Stomach smooth muscle (tissue), 2 donors: ENCODE measurements at regions not wholly inside any gene's neighbourhood (a gene's known extent, or its start where the extent isn't known, plus 50 kb on each side); places are given as distances from the start of the nearest gene placed in this dataset.
"Not testable (repeated sequence)": the region's sequence is repeated elsewhere in the genome, so short reads cannot be mapped to it uniquely, and the experiment has no call there.

ENCODE experiments used
- H3K27ac ChIP-seq: one replicate; pipeline ENCODE4 v1.7.0; 2013; ENCODE audit warnings: mild to moderate bottlenecking, low read length, inconsistent platforms
- H3K27me3 ChIP-seq, 2 donors: one replicate each; pipeline ENCODE4 v1.7.0; 2013; ENCODE audit warnings: low read length in 2 of 2; ENCODE audit not compliant: insufficient read depth in 2 of 2, control insufficient read depth in 1 of 2
- H3K36me3 ChIP-seq, 2 donors: one replicate each; pipeline ENCODE4 v1.7.0; 2013; ENCODE audit warnings: low read length in 2 of 2; ENCODE audit not compliant: control insufficient read depth in 2 of 2, insufficient read depth in 2 of 2
- H3K4me1 ChIP-seq: one replicate; pipeline ENCODE4 v1.7.0; 2013; ENCODE audit warnings: low read length; ENCODE audit not compliant: control insufficient read depth, insufficient read depth
- H3K4me3 ChIP-seq, 2 donors: one replicate each; pipeline ENCODE4 v1.7.0; 2013; ENCODE audit warnings: low read length in 2 of 2
- H3K9ac ChIP-seq, 2 donors: one replicate each; pipeline ENCODE4 v1.7.0; 2013; ENCODE audit warnings: low read length in 2 of 2, mild to moderate bottlenecking in 1 of 2
- H3K9me3 ChIP-seq, 2 donors: one replicate each; pipeline ENCODE4 v1.7.0; 2013; ENCODE audit warnings: low read length in 2 of 2; ENCODE audit not compliant: control insufficient read depth in 2 of 2
- donor health status: healthy.
- donor health status: Pancreatic carcinoma.

DNA sequence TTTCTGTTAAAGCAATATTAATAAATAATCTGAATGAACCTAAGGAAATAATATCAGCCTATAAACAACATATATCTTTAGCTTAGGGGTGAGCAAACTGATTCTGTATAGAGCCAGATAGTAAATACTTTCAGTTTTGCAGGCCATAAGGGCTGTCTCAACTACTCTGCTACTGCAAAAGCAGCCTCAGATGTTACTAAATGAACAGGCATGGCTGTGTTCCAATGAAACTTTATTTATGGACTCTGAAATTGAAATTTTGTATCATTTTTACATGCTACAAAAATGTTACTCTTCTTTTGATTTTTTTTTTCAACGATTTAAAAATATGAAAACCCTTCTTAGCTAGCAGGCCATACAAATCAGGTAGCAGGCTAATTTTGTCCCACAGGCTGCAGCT, 212.8 kb upstream of the PRICKLE2 start:
- Histone ChIP-seq H3K9me3 (no peaks in the 10 kb centered on the region), H3K27ac (no peak overlapping the region), H3K9ac (no peak overlapping the region), H3K27me3 (peaks cover 15 to 18% of the 10 kb centered on the region in 2 donors), H3K4me1 (no peaks in the 10 kb centered on the region), H3K36me3 (no peaks in the 10 kb centered on the region), H3K4me3 (no peak overlapping the region)

DNA sequence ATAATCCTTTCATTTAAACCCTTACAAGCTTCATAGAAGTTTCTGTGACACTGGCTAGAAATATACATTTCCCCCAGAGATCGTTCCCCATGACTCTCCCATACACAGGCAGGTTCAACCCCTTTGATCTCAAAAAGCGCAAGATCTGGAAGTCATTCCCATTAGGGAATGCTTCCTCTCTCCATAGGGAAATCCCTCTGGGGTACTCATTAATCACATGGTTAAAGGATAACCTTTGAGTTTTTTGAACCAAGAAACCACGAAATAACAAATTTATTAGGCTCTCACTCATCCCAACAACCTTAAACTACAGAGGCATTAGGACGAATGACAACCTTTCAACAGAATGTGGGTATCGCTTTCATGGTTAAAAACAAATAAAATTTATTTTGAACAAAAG, 211.9 kb upstream of the PRICKLE2 start:
- H3K9ac ChIP-seq = no peak overlapping the region
- no peaks in the 10 kb centered on the region for H3K36me3 ChIP-seq
- peaks cover 8 to 10% of the 10 kb centered on the region in 2 donors for H3K27me3 ChIP-seq
- no peak overlapping the region for H3K4me3 ChIP-seq
- H3K27ac ChIP-seq = no peak overlapping the region
- H3K4me1 ChIP-seq = no peaks in the 10 kb centered on the region
- H3K9me3 ChIP-seq = no peaks in the 10 kb centered on the region

DNA sequence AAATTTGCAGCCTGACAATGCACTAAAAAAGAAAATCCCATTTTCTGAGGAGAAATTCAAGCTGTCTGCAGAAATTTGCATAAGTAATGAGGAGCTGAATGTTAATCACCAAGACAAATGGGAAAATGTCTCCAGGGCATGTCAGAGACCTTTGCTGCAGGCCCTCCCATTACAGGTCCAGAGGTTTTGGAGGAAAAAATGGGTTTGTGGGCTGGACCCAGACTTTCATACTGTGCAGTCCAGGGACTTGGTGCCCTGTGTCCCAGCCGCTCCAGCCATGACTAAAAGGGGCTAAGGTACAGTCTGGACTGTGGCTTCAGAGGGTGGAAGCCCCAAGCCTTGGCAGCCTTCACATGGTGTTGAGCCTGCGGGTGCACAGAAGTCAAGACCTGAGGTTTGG, 209.8 kb upstream of the PRICKLE2 start:
- H3K4me1 ChIP-seq, H3K4me3 ChIP-seq, H3K36me3 ChIP-seq, H3K9me3 ChIP-seq, H3K9ac ChIP-seq, H3K27ac ChIP-seq, H3K27me3 ChIP-seq: not testable (repeated sequence)

DNA sequence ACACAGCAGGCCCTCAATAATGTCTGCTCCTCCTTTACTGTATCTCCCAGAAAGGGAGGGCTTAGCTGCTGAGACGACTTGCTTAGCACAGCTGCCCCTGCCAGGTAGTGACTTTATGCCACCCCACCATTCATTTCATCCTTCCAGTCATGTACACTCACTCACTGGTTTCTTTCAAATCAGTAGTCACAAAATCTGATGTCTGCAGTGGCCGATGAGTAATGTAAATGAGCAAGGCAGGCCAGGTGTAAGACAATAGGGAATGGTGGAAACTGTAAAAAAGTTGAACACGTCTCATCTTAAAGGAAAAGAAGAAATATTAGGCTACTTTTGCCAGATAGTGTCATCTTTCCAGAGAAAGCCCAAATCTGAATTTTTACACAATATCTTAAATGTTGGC, 207.6 kb upstream of the PRICKLE2 start:
- Histone ChIP-seq H3K4me1 (no peaks in the 10 kb centered on the region), H3K27ac (no peak overlapping the region), H3K4me3 (no peak overlapping the region), H3K27me3 (no peaks in the 10 kb centered on the region), H3K9me3 (no peaks in the 10 kb centered on the region), H3K36me3 (no peaks in the 10 kb centered on the region), H3K9ac (no peak overlapping the region)

DNA sequence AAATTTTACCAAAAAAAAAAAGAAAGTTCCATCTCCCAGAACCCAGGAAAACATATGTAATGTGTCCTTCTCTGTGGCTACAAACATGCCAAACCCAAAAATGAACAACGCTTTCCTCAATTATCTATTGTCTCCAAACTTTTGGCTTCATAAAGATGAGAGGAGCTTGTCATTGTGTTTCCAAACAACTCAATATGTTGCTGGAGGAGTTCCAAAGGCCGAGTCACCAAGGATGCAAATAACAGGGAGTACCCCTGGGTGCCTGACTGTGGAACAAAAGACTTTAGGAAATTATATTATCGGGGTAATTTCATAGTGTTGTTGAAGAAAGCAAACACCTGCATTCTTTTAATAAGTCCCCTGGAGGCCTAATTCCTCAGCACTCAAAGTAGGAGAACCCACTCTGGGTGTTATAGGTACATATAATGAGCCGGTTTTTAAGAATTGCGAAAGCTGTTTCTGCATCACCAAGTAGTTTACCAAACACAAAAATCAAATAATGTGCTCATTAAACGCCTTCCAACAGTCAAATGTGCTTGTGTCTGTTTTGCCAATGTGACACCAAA, 206.3 kb upstream of the PRICKLE2 start:
- no peak overlapping the region for H3K27ac ChIP-seq
- H3K9me3 ChIP-seq = no peaks in the 10 kb centered on the region
- H3K4me1 ChIP-seq = no peaks in the 10 kb centered on the region
- H3K36me3 ChIP-seq = no peaks in the 10 kb centered on the region
- no peak overlapping the region for H3K9ac ChIP-seq
- H3K4me3 ChIP-seq = no peak overlapping the region
- H3K27me3 ChIP-seq = no peaks in the 10 kb centered on the region

DNA sequence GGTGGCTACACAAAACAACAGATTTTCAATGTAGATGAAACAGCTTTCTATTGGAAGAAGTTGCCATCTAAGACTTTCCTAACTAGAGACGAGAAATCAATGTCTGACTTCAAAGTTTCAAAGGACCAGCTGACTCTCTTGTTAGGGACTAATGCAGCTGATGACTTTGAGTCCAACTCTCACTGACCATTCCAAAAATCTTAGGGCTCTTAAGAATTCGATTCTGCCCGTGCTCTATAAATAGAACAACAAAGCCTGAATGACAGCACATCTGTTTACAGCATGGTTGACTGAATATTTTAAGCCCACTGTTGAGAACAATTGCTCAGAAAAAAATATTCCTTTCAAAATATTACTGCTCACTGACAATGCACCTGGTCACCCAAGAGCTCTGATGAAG, 202.4 kb upstream of the PRICKLE2 start:
- Histone ChIP-seq H3K27ac (no peak overlapping the region), H3K4me3 (no peak overlapping the region), H3K36me3 (no peaks in the 10 kb centered on the region), H3K9me3 (no peaks in the 10 kb centered on the region), H3K27me3 (no peaks in the 10 kb centered on the region), H3K4me1 (no peaks in the 10 kb centered on the region), H3K9ac (no peak overlapping the region)

DNA sequence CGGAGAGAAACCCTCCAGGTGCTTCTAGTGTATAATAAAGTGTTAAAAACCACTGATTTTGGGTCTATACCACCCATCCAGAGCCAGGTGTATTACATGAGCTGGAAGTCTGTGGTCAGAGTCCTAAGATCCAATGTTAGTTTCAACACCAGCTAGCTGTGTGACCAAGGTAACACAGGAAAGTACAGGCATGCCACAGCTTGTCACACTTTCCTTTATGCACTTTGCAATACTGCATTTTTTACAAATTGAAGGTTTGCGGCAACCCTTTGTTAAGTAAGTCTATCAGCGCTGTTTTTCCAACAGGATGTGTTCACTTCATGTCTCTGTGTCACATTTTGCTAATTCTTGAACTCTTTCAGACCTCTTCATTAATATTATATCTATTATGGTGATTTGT, 201.3 kb upstream of the PRICKLE2 start:
- H3K36me3 ChIP-seq = no peaks in the 10 kb centered on the region
- no peak overlapping the region for H3K9ac ChIP-seq
- no peaks in the 10 kb centered on the region for H3K27me3 ChIP-seq
- H3K9me3 ChIP-seq = no peaks in the 10 kb centered on the region
- no peaks in the 10 kb centered on the region for H3K4me1 ChIP-seq
- no peak overlapping the region for H3K27ac ChIP-seq
- H3K4me3 ChIP-seq = no peak overlapping the region

DNA sequence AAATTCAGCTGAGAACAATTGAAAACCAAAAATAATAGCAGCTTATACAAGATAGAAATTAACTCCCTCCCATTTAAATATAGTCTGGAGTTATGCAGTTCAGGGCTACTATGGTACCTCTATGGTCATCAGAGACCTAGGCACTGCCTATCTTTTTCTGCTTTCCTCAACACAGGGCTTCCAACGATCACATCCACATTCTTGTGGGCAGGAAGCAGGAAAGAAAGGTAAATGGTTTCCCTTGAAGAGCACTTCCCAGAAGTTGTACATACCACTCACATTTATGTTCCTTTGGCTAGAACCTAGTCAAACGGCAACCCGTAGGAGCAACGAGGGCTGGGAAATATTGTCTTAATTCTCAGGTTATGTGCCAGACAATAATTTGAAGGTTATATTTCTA, 197.7 kb upstream of the PRICKLE2 start:
- Histone ChIP-seq H3K36me3 (no peaks in the 10 kb centered on the region), H3K27me3 (no peaks in the 10 kb centered on the region), H3K4me1 (no peaks in the 10 kb centered on the region), H3K4me3 (no peak overlapping the region), H3K9ac (no peak overlapping the region), H3K9me3 (no peaks in the 10 kb centered on the region), H3K27ac (no peak overlapping the region)

DNA sequence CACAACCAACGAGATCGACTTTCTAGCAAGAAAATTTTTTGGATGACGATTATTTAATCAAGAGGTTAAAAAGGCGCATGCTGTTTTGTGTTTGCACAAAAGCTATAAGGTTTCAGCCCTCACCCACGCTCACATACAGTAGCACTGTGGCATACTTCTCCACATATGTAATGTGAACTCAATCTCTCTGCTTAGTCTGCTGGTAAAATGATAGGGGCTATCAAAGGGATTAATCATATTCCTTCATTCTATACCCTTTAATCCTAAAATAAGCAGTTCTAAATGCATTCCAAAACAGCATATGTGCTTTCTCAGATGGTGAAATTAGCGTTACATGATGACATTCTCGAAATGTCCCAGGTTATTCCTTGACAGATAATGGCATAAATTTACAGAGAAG, 196.9 kb upstream of the PRICKLE2 start:
- Histone ChIP-seq H3K36me3 (no peaks in the 10 kb centered on the region), H3K27ac (no peak overlapping the region), H3K9ac (no peak overlapping the region), H3K4me3 (no peak overlapping the region), H3K4me1 (no peaks in the 10 kb centered on the region), H3K27me3 (no peaks in the 10 kb centered on the region), H3K9me3 (no peaks in the 10 kb centered on the region)

DNA sequence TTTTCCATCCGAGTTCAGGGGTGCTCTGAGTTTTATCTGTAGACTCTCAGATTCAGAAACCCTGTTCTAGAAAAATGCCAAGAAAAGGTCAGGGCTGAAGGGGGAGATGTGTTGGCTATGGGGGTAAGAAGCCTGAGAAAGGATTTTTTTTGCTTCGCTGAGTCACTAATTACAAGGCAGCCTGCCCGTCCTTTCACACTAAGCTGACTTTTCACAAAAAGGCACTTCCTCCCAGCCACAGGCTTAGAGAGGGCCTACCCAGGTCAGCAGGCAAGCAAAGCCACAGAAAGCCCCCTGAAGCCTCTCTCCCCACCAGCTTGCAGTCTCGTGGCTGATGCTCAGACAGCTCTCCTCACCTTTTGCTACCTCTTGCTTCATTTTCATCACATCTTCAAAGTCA, 192.6 kb upstream of the PRICKLE2 start:
- H3K4me1 ChIP-seq = no peaks in the 10 kb centered on the region
- no peaks in the 10 kb centered on the region for H3K36me3 ChIP-seq
- H3K9me3 ChIP-seq = no peaks in the 10 kb centered on the region
- H3K4me3 ChIP-seq = no peak overlapping the region
- H3K27me3 ChIP-seq = no peaks in the 10 kb centered on the region
- H3K27ac ChIP-seq = no peak overlapping the region
- no peak overlapping the region for H3K9ac ChIP-seq

DNA sequence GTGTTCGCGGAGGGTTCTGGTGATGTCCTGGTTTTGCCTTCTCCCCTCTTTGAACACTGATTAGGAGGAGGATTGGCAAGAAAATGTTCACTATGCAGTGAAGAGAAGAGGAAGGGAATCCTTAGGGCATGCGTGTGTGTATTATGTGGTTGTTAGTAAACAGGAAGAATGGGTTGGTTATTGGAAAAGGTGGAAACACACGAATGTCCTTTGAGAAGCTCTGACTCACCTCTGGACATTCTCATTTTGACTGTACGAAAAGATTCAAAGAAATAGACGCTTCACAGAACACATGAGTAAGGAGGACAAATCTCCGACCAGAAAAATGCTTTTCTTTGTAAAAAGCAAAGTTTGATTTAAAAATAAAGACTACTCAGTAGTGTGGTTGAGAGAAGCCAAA, 188.8 kb upstream of the PRICKLE2 start:
- no peak overlapping the region for H3K4me3 ChIP-seq
- H3K4me1 ChIP-seq = no peaks in the 10 kb centered on the region
- no peaks in the 10 kb centered on the region for H3K9me3 ChIP-seq
- no peaks in the 10 kb centered on the region for H3K27me3 ChIP-seq
- H3K27ac ChIP-seq = no peak overlapping the region
- no peak overlapping the region for H3K9ac ChIP-seq
- no peaks in the 10 kb centered on the region for H3K36me3 ChIP-seq
